HG03571 (cell line): ENCODE measurements at regions not wholly inside any gene's neighbourhood (a gene's known extent, or its start where the extent isn't known, plus 50 kb on each side); places are given as distances from the start of the nearest gene placed in this dataset.
A peak's percentile ranks its signal among the peaks of the same experiment; 100 is the strongest.

ENCODE experiments used
- ATAC-seq: cut with Tn5 transposase; IDR thresholded peaks from one replicate; pipeline ENCODE4 v1.9.1; 2021; ENCODE audit not compliant: unreplicated experiment

- no peak for ATAC-seq
Measured at GRCh38 chr11:122240638-122241037, 124.6 kb upstream of the BLID start.

- ATAC-seq = no peak
Measured at GRCh38 chr11:122235615-122236014, 119.6 kb upstream of the BLID start.

GRCh38 chr11:122234780-122235179, 118.8 kb upstream of the BLID start:
- no peak for ATAC-seq

- ATAC-seq = no peak
Measured at GRCh38 chr11:122234257-122234656, 118.2 kb upstream of the BLID start.

- ATAC-seq = no peak
Measured at GRCh38 chr11:122232985-122233384, 117.0 kb upstream of the BLID start.

DNA sequence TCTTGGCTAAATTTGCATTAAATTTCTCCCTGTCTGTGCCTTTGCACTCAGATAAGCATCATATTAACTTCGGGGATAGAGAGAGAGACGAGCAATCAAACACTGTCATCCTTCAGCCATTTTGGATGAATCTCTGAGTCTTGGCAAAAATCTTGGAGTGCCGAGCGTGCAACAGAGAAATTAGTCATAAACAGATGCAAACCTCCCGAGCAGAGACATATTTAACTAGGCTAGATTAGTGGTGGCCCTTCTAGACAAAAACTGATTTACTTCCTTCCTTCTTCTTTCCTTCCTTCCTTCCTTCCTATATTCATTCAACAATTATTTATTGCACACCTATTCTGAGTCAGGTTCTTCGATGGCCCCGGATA, 114.4 kb upstream of the BLID start:
- ATAC-seq = no peak

DNA sequence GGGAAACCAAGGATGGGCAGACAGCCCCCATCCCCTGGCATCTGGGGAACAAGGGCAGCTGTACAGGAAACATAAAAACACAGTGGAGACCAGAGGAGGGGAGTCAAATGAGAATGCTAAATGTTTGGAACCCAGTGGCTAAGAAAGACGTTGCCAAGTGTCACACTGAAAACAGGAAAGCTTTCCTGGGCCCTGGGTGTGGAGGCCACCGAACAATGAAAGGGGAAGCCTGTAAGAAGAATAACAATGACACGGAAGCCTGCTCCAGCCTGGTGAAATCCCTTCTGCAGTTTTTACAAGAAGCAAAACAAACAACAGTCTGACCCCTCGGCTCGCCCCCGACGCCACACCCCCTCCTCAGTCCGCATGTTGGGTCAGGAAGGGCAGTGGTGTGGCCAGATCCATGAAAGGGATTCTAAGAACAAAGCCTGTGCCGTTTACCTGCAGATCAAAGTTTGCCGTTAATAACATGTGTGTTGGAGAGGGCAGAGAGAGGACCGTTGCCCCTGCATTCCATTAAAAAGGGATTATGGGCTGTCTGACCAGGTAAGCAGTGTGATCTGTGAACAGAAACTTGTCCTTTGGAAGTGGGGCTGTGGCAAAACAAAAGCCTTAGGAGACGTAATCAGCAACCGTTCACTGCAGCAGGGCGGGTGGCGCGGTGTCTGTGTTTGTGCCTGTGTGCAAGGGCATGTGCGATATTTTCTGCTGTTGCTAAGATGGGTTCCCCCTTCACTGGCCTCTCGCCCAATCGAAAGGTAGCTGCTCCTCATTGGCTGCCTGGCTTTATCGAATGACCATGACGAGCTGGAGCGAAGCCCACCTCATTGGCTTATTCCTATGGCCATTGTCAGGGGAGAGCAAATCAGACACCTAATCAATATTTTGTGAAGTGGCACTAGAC, 113.7 kb upstream of the BLID start:
- no peak for ATAC-seq

GRCh38 chr11:122229078-122229477, 113.1 kb upstream of the BLID start:
- no peak for ATAC-seq

DNA sequence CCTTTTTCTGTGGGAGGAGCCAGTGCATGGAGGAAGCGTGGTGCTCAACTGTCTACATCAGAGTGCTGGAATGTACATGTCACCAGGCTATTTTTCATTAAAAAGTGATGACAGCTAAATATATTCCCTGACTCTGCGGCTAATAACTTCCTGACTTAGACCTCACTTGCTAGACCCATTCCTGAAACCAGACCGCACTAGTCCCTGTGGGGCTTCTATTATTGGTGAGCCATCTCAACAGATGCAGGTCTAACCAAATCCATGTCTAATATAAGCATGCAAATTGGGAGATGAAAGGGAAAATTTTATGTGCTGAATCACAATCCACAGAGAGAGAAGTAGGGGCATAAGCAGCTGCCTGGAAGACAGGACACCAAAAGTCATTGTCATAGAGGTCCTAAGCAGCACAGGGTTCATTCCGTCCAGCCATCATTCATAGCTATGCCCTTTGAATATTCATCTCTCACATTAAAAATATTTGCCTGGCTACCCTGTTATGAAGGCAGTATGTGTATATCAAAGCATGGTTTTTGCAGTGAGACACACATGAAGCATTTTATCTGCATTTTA, 110.9 kb upstream of the BLID start:
- no peak for ATAC-seq

DNA sequence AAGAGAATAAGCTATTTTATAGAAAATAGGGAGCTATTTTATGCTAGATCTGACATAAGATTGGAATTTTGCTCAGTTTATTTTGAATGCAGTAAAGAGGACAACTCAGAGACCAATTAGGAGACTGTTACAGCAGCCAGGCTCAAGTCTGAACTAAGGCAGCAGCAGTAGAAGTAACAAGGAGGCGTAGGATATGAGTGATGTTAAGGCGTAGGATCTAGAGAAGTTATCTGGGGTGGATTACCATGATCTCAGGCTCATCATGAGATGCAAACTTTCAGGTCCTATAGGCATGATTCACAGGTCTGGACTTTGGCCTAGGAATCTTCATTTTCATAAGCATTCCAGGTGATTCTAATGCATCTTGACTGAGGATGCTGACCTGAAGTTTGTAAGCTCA, 108.9 kb upstream of the BLID start:
- no peak for ATAC-seq

- no peak for ATAC-seq
Measured at GRCh38 chr11:122220321-122220720, 104.3 kb upstream of the BLID start.

GRCh38 chr11:122219791-122220190, 103.8 kb upstream of the BLID start:
- ATAC-seq = no peak

- peak; percentile 84 for ATAC-seq
Measured at GRCh38 chr11:122215244-122215992, 99.4 kb upstream of the BLID start.

DNA sequence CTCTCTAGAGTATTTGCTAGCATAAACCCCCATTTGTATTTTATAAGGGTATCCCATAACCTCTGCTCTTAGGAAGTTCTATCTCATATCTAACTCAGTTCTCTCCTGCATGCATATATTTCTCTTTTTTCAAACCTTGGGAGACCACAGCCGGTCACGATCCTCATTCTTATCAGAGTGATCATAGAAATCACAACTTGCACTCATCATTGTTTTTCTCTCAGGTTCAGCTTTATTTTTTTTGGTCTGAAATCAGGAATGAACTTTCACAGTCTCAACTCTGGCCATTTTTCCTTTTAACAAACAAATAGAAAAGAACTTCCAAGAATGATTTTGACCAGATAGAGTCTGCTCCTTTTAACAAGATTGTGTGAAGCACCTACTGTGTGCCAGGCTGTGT, 98.6 kb upstream of the BLID start:
- no peak for ATAC-seq

DNA sequence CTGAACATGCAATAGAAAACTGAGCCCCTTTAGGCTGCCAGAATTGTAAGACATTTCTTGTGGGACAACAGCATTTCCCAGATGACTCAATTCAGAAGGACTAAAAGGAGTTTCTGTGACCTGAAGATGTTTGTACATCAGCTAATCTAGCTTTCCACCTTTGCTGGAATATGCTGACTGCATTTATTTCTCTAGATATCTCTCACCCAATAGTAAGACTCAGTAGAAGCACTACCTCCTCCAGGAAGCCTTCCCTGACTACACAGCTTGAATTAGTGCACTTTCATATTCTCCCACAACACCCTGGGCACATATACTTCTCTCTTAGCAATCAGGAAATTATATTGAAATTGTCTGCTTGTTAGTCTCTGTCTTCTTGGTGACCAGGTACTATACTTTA, 98.1 kb upstream of the BLID start:
- ATAC-seq = no peak

DNA sequence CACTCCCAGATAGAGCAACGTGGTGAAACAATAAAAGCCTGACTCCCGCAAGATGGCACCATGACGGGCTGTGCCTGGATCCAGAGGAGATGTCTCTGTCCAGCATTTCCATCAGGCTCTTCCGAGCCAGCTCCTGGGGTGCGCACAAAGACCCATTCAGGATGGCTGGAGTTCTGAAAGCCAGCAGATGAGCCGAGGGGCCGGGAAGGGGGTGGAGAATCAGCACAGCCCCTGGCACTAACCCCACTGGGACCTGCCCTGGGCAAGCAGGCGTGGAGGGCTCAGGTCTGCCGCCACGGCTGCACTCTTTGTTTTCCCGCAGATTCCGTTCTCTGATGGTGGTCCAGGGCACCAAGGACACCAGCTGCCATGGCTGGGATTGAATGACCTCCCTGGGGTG, 97.2 kb upstream of the BLID start:
- ATAC-seq = no peak

- ATAC-seq = no peak
Measured at GRCh38 chr11:122210367-122210997, 94.5 kb upstream of the BLID start.

DNA sequence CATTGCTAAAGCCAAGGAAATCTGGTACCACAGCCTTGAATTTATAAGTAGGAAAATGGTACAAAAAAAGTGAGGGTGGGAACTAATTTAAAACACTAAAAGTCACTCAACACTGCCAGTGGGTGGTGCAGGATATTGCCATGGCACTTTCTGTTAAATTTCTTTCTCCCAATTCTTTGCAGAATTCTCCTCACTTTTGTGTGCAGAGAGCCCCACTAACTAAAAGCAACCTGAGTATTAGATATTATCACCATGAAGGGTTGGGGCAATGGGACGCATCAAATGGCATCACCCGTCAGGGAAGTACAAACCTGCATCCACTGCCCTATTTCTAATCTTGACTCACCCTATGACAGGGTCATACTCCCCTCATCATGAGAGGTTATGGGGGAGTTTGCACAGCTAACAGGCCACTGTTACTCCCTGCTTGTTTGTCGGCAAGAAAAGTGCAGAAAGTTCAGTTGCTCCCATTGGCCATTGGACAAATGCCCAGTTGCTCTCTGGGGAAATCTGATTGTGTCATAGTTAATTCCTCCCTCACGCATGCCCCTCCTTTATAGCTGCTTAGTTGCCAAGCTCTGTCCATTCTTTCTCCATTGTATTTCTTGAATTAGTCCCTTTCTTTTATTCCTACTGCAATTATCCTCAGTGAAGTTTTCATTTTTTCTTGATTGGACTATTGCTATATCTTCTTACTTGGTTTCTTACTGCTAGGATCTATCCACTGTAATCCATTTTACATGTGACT, 93.8 kb upstream of the BLID start:
- no peak for ATAC-seq

DNA sequence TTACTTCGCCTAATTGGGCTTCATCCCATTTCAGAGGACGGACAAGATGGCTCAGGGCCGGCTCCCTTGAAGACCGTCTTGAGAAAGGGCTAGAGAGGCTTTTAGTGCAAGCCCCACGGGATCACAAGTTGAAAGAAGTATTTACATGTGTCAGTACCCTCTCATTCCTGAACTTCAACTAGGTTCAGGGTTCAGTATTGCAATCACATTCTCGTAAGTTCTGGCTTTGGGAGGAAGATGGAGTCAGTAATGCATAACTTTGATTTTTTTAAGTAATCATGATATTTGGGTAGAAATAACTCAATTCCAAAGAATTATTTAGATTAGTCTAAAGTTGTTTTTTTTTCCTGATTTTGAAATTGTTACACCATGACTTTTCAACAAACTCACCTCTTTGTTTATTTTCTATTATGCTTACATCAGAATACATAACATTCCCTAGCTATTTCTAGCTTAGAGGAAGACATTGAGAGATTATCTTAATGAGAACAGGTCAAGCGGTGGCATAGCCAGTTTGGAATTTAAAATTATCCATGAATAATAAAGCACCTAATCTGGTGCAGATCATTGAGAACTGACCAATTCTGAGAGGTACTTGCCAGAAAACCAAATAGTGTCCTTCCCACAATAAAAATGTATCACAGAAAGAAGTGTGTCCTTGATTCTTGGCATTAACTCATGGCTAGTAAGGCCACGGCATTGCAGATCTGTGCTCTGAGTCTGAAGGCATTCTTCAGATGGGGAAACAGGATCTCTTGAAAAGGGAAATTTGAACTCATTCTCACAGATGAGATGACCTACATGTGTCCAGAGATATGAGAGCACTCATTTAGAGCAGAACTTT, 92.1 kb upstream of the BLID start:
- ATAC-seq = no peak

GRCh38 chr11:122207505-122207904, 91.5 kb upstream of the BLID start:
- no peak for ATAC-seq
